ENCODE measurements at regions not wholly inside any gene's neighbourhood (a gene's known extent, or its start where the extent isn't known, plus 50 kb on each side); places are given as distances from the start of the nearest gene placed in this dataset.

- no peak for TF ChIP-seq CTCF (IDR thresholded peaks at IDR 0.05)
- no peak for TF ChIP-seq EZH2 (IDR thresholded peaks at IDR 0.05)
- TF ChIP-seq EZH2phosphoT487 (IDR thresholded peaks at IDR 0.05), result no peak
Observed at GRCh38 chr2:12161085-12161484, 414.7 kb downstream of the LPIN1 start.
